Skeletal muscle tissue (tissue), 3 donors: ENCODE measurements at regions not wholly inside any gene's neighbourhood (a gene's known extent, or its start where the extent isn't known, plus 50 kb on each side); places are given as distances from the start of the nearest gene placed in this dataset.
"Not testable (repeated sequence)": the region's sequence is repeated elsewhere in the genome, so short reads cannot be mapped to it uniquely, and the experiment has no call there.

ENCODE experiments used
- H3K27ac ChIP-seq: one replicate; pipeline ENCODE4 v1.7.0; 2013; ENCODE audit warnings: mild to moderate bottlenecking, low read depth, low read length, inconsistent platforms
- H3K27me3 ChIP-seq, 3 donors: one replicate each; pipeline ENCODE4 v1.7.0; 2013; ENCODE audit warnings: low read length in 3 of 3; ENCODE audit not compliant: control insufficient read depth in 3 of 3, insufficient read depth in 3 of 3
- H3K36me3 ChIP-seq, 3 donors: one replicate each; pipeline ENCODE4 v1.7.0; 2013; ENCODE audit warnings: low read length in 3 of 3; ENCODE audit not compliant: control insufficient read depth in 3 of 3, insufficient read depth in 3 of 3
- H3K4me1 ChIP-seq, 3 donors: one replicate each; pipeline ENCODE4 v1.7.0; 2013; ENCODE audit warnings: low read length in 3 of 3, mild to moderate bottlenecking in 3 of 3; ENCODE audit not compliant: control insufficient read depth in 3 of 3, insufficient read depth in 3 of 3
- H3K4me3 ChIP-seq, 3 donors: one replicate each; pipeline ENCODE4 v1.7.0; 2013; ENCODE audit warnings: low read length in 3 of 3
- H3K9ac ChIP-seq, 3 donors: one replicate each; pipeline ENCODE4 v1.7.0; 2013; ENCODE audit warnings: low read length in 3 of 3, mild to moderate bottlenecking in 3 of 3, moderate library complexity in 2 of 3, low read depth in 1 of 3
- H3K9me3 ChIP-seq, 3 donors: one replicate each; pipeline ENCODE4 v1.7.0; 2013; ENCODE audit warnings: low read length in 3 of 3; ENCODE audit not compliant: control insufficient read depth in 3 of 3
- donor health status: Osteomylitis.

GRCh38 chr14:85333841-85334240 lies 196.1 kb upstream of the FLRT2 start:
- Histone ChIP-seq H3K4me1 (no peaks in the 10 kb centered on the region), H3K4me3 (no peak overlapping the region), H3K27me3 (no peaks in the 10 kb centered on the region), H3K27ac (no peak overlapping the region), H3K9me3 (no peaks in the 10 kb centered on the region), H3K9ac (no peak overlapping the region), H3K36me3 (no peaks in the 10 kb centered on the region)

DNA sequence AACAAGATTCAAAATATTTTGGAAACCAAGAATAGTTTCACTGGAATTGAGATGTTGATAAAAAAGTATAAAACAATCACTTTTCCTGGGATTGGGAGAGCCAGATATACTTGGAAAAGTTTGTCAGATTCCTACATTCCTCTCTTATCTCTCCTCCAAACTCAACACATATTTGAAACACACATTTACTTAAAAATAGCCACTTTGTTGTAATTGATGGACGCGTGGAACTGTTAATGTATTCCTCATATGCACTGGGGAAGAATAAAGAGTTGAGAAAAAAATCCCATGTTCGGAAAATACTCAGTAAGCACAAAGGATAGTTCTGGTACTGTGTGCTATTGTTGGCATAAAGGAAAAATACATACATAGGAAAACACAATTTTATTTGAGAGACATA lies 195.6 kb upstream of the FLRT2 start:
- Histone ChIP-seq H3K4me1 (no peaks in the 10 kb centered on the region), H3K36me3 (no peaks in the 10 kb centered on the region), H3K27ac (no peak overlapping the region), H3K9me3 (no peaks in the 10 kb centered on the region), H3K4me3 (no peak overlapping the region), H3K9ac (no peak overlapping the region), H3K27me3 (no peaks in the 10 kb centered on the region)

DNA sequence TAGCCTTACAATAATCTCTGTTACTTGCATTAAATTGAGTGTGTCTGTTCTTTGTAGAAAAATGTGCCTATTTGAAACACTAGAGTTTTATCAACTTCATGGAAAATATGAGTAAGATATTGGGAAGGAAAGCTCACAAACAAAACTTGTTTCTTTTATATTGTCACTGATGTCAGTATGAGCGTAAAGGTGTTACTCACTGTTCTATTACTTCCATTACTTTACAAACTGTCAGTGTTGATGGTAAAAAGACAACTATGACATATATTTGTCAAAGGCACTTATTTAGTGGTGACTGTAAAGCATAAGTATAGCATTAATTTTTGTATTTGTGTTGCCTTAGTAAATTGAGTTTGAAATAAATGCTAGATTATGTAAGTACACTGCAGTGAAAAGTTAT lies 193.7 kb upstream of the FLRT2 start:
- Histone ChIP-seq H3K9me3 (no peaks in the 10 kb centered on the region), H3K27me3 (no peaks in the 10 kb centered on the region), H3K4me1 (no peaks in the 10 kb centered on the region), H3K36me3 (no peaks in the 10 kb centered on the region), H3K4me3 (no peak overlapping the region), H3K9ac (no peak overlapping the region), H3K27ac (no peak overlapping the region)

GRCh38 chr14:85336817-85337216 lies 193.1 kb upstream of the FLRT2 start:
- no peaks in the 10 kb centered on the region for H3K36me3 ChIP-seq
- H3K27ac ChIP-seq: no peak overlapping the region
- no peaks in the 10 kb centered on the region for H3K27me3 ChIP-seq
- H3K4me3 ChIP-seq: no peak overlapping the region
- H3K4me1 ChIP-seq: no peaks in the 10 kb centered on the region
- no peaks in the 10 kb centered on the region for H3K9me3 ChIP-seq
- H3K9ac ChIP-seq: no peak overlapping the region

GRCh38 chr14:85338895-85339294 lies 191.0 kb upstream of the FLRT2 start:
- no peaks in the 10 kb centered on the region for H3K4me1 ChIP-seq
- H3K27ac ChIP-seq: no peak overlapping the region
- no peak overlapping the region for H3K9ac ChIP-seq
- no peaks in the 10 kb centered on the region for H3K9me3 ChIP-seq
- H3K36me3 ChIP-seq: no peaks in the 10 kb centered on the region
- no peak overlapping the region for H3K4me3 ChIP-seq
- H3K27me3 ChIP-seq: no peaks in the 10 kb centered on the region

DNA sequence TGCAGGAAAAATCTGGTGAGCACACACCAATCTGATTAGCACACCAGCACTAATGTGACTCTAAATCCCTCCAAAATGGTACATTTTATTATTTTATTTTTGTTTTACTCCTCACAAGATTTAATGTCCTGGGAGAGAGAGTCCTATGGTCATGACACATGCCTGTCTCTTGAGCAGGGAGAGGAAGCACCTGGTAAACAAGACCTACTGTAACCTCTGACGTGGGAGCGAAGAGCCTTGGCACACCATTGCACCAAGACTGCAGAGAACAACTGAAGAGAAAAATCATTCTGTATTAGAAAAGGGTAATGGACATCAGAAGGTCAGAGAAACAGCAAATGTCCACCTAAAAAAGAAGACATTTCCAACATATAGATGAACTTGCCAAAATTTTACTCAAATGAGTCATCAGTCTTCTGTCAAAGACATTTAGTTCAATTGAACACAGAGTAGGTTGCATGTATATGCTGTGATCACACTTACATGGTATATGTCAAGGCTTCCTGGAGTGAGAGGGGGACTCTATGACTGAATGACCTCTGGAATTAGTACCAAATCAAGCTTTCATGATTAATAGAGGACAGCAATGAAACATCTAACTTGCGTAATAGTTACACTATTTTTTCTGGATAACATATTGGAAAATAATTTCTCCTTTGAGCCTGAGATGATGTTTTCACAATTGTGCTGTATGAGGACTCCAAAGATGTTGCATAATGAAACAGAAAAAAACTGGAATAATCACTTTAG lies 186.9 kb upstream of the FLRT2 start:
- no peaks in the 10 kb centered on the region for H3K27me3 ChIP-seq
- H3K4me1 ChIP-seq: no peaks in the 10 kb centered on the region
- no peaks in the 10 kb centered on the region for H3K36me3 ChIP-seq
- H3K9me3 ChIP-seq: no peaks in the 10 kb centered on the region
- no peak overlapping the region for H3K9ac ChIP-seq
- H3K4me3 ChIP-seq: no peak overlapping the region
- H3K27ac ChIP-seq: no peak overlapping the region

- H3K27me3 ChIP-seq: no peaks in the 10 kb centered on the region
- no peak overlapping the region for H3K27ac ChIP-seq
- no peak overlapping the region for H3K9ac ChIP-seq
- no peak overlapping the region for H3K4me3 ChIP-seq
- no peaks in the 10 kb centered on the region for H3K9me3 ChIP-seq
- no peaks in the 10 kb centered on the region for H3K36me3 ChIP-seq
- no peaks in the 10 kb centered on the region for H3K4me1 ChIP-seq
These were observed 185.8 kb upstream of the FLRT2 start for GRCh38 chr14:85344171-85344570.

DNA sequence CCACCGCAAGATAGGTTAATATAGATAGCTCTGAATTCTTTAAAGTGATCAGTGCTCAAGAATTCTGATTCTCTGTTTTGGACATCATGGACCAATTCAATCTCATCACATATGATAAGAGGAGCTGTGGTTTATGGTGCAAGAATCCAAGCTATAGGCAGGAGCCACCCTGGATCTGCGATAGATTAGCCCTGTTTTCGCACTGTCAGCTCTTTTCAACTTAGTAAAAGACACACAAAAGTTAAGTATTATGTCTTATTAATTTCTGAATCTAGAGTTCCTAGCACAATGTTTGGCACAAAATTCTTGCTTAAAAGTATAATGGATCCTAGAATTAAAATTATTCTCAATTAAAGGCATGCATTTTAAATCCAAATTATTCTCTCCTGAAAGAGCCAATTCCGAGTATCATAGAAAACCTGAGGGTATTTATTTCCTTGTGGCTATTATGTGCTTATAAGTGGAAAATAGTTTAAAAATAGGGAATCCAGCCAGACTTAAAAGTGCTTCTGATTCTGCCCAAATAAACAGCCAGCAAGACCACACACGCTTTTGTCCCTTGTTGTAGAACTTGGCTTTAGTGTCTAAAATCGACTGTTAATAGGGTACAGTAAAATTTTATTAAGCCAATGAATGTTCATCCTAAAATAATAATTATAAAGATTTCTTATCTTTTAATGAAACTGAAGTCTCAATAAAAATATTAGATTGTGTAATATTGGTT lies 184.9 kb upstream of the FLRT2 start:
- Histone ChIP-seq H3K4me1 (no peaks in the 10 kb centered on the region), H3K9me3 (no peaks in the 10 kb centered on the region), H3K27ac (no peak overlapping the region), H3K36me3 (no peaks in the 10 kb centered on the region), H3K27me3 (no peaks in the 10 kb centered on the region), H3K4me3 (no peak overlapping the region), H3K9ac (no peak overlapping the region)

DNA sequence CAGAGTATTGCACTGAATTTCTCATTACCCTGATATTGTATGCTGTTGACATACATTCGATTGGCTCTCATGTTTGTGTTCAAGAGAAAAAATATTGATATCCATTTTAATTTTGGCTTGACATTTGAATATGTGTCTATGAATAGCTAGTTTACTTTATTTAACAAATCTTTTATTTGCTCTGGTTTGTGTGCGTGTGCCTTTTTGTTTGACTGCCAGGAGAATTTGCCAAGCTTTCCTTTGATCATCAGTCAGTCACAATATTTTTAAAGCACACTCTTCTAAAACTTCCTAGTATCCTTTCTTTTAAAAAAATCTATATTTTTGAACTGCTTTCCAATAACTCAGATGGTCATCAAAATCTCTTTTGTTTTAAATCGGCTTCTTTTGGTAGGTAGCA lies 179.3 kb upstream of the FLRT2 start:
- H3K9me3 ChIP-seq: peaks cover 0 to 4% (median 0%) of the 10 kb centered on the region in 3 donors
- H3K36me3 ChIP-seq: no peaks in the 10 kb centered on the region
- H3K27me3 ChIP-seq: no peaks in the 10 kb centered on the region
- no peak overlapping the region for H3K9ac ChIP-seq
- H3K4me3 ChIP-seq: no peak overlapping the region
- no peaks in the 10 kb centered on the region for H3K4me1 ChIP-seq
- no peak overlapping the region for H3K27ac ChIP-seq

DNA sequence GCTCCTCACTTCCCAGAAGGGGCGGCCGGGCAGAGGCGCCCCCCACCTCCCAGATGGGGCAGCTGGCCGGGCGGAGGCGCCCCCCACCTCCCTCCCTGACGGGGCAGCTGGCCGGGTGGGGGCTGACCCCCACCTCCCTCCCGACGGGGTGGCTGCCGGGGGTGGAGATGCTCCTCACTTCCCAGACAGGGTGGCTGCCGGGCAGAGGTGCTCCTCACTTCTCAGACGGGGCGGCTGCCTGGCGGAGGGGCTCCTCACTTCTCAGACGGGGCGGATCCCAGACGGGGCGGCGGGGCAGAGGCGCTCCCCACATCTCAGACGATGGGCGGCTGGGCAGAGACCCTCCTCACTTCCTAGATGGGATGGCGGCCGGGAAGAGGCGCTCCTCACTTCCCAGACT lies 177.4 kb upstream of the FLRT2 start:
- H3K36me3 ChIP-seq, H3K4me1 ChIP-seq, H3K4me3 ChIP-seq, H3K9me3 ChIP-seq, H3K9ac ChIP-seq, H3K27ac ChIP-seq, H3K27me3 ChIP-seq: not testable (repeated sequence)
